Posterior cingulate gyrus (tissue), 11 donors: ENCODE measurements at regions not wholly inside any gene's neighbourhood (a gene's known extent, or its start where the extent isn't known, plus 50 kb on each side); places are given as distances from the start of the nearest gene placed in this dataset.
"Not testable (repeated sequence)": the region's sequence is repeated elsewhere in the genome, so short reads cannot be mapped to it uniquely, and the experiment has no call there.

Experiments used
- DNase-seq, 10 donors: peaks; one replicate each; pipeline versions ENCODE4 v3.0.0 to v3.0.0-alpha.2; 2020 to 2021; ENCODE audit warnings: mixed read lengths in 3 of 10
- intact Hi-C: fragments of 100-400 bp; cut with DNase I; formaldehyde crosslinking; loops from one replicate; pipeline ENCODE4 v1.15.1; 2023

DNA sequence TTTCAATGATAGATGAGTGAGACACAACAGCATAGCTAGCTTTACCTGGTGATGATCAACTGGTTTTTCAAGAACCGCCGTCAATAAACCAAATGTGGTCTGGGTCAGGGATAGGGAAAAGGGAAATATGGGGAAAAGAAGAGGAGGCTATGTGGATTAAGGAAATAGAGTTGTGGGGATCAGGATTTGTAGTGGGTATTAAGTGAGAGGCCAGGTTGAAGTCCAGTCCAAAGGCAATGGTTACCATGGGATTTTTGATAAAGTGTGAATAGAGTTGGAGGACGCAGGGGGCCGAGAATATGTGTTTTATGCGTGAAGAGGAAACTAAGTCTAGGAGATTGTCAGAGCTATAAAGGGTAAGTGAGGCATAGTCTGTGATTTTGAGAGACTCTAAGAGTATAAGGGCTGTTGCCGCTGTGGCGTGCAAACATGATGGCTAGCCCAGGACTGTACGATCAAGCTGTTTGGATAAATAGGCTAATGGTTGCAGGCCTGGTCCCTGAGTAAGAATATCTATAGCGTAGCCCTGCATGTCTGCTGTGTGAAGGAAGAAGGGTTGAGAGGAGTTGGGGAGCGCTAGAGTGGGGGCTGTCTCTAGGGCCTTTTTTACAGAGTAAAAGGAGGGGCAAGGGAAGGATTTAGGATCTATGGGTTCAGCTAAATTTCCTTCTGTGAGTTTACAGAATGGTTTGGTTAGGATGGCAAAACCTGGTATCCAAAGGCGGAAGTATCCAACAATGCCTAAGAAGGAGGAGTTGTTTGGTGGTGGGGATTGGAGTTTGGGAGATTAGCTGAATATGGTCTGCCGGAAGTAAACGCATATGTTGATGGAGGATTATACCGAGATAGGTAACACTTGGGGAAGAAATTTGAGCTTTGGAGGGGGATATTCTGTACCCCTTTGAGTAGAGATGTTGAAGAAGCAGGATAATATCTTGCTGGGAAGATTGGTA lies 749.7 kb upstream of the ADGRB3 start:
- DNase-seq = no peak
- intact Hi-C loops = no loop called here

DNA sequence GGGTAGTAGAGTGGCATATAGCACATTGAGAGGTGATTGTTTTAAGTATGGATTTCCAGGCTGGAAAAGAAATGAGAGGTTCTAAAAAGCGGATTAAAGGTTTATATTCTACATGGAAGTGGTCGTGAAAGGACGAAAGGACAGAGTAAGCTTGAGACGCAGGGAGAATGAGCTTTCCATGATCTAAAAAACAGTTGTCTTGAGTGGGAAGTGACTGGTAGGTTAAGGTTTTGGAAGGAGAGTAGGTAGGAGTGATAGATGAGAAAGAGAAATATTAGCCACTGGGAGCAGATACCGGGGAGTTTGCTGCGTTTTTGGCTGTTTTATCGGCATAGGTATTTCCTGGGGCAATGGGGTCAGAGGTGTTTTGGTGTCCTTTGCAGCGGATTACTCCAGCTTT lies 750.6 kb upstream of the ADGRB3 start:
- intact Hi-C loops = no loop called here
- no peak for DNase-seq

DNA sequence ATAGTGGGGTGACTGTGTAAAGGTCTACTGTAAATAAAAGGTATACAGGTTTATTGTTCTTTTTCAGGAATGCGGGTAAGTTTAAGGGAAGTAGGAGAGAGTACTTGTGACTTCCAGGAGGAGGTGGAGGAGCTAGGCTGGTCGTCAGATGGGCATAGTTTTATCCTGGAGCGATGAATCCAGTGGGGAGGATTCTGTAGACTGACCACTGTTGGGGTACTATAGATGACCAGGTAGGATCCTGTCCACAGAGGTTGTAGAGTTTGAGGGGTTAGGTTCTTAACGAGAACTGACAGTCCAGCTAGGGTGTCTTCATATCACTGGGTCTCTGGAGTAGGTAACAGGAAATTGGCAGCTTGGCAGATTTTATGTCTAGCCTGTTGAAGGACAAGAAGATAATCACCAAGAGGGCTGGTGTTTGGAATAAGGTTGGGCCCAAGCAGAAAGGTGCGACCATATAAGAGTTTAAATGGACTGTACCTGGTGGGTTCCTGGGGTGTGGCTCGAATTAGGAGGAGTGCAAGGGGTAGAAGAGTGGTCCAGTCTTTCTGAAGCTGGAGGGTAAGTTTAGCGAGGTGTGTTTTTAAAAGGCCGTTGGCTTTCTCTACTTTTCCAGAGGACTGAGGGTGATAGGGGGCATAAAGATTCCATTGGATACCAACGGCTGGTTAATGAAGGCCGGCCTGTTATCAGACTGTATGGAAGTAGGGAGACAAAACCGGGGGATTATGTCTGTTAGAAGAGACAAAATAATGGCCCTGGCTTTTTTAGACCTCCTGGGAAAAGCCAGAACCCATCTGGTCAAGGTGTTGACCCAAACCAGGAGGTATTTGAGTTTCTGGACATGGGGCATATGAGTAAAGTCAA lies 751.3 kb upstream of the ADGRB3 start:
- no peak for DNase-seq
- intact Hi-C loops = no loop called here

DNA sequence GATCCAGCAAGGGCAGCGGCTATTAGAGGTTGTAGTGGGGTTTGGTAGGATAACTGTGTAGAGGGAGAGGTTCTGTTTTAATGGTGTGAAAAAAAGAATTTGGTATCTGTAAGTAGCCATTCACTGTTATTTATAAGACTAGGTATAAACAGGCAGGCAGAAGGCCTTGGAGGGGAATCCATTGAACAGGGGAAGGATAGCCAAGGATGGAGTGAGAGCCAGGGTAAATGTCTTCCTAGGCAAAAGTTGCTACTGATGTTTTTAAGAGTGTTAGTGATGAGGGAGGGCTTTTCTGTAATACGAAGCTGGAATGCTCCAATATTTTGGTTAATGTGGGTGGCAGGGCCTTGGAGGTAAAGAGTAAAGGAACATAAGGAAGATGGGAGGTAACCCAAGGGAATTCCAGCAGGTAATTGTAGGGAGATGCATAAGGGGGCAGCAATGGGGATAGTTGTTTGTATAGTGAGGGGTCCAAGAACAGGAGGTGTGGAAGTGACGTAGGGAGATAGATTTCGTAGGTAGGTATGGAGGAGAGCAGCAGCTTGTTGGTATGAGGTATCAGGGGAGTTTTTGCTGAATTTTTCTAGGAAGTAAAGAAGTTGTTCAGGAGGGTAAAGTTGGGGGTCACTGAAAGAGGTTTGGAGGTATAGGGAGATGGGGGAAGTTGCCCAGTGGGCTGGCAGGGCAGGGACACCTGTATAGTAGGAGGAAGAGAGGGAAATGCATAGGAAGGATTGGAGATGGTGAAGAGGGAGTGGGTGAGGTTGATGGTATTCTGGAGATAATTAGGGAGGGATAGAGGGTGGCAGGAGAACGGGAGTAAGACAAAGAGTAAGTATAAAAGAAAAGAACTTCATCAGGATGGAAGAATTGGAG lies 752.4 kb upstream of the ADGRB3 start:
- intact Hi-C loops = no loop called here
- no peak for DNase-seq

DNA sequence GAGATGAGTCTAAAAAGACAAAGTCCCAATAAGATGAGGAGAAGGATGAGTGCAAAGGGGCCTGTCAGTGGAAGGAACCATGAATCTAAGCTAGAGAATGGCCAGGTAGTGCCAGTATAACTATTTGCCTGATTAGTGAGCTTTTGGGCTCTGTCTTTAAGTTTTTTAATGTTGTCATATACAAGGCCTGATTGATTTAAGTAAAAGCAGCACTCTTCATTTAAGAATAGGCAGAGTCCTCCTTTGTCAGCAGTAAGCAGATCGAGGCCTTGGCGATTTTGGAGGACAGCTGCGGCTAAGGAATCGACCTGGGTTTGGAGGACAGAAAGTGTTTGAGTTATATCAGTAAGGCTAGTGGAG lies 753.4 kb upstream of the ADGRB3 start:
- no peak for DNase-seq

DNA sequence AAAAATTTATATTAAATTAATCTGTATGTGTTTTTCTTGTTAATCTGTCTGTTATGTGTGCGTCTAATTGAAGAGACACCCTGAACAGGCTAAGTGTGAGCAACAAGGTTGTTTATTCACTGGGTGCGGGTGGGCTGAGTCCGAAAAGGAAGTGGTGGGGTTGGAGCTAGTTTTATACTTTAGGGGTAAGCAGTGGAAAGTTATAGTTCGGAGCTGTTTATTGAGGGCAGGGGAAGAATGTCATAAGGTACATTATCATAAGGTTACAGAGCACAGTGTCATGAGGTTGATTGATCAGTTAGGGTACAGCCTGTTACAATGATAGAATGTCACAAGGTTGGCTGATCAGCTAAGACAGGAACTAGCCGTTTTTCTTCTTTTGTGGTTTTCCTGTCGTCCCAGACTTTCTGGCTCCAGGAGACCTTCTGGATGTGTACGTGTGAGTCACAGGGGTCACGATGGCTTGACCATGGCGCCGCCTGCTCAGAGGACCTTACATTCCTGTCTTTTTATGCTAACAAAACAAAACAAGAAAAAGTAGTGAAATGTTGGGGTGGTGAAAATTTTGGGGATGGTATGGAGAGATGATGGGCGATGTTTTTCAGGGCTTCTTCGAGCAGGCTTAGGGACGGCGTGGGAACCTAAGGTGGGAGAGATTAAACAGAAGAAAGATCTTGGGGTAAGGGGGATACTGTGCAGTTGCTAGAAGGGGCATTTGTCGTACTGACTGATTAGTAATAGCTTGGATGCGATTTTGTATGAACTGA lies 754.0 kb upstream of the ADGRB3 start:
- DNase-seq = no peak
- intact Hi-C loops = no loop called here

More for the DNA sequence above, 753.4 kb upstream of the ADGRB3 start:
- intact Hi-C loops = no loop called here

DNA sequence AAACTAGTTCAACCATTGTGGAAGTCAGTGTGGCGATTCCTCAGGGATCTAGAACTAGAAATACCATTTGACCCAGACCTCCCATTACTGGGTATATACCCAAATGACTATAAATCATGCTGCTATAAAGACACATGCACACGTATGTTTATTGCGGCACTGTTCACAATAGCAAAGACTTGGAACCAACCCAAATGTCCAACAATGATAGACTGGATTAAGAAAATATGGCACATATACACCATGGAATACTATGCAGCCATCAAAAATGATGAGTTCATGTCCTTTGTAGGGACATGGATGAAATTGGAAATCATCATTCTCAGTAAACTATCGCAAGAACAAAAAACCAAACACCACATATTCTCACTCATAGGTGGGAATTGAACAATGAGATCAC lies 754.7 kb upstream of the ADGRB3 start:
- intact Hi-C loops, DNase-seq: not testable (repeated sequence)

DNA sequence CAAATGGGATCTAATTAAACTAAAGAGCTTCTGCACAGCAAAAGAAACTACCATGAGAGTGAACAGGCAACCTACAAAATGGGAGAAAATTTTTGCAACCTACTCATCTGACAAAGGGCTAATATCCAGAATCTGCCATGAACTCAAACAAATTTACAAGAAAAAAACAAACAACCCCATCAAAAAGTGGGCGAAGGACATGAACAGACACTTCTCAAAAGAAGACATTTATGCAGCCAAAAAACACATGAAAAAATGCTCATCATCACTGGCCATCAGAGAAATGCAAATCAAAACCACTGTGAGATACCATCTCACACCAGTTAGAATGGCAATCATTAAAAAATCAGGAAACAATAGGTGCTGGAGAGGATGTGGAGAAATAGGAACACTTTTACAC lies 755.2 kb upstream of the ADGRB3 start:
- intact Hi-C loops, DNase-seq: not testable (repeated sequence)

DNA sequence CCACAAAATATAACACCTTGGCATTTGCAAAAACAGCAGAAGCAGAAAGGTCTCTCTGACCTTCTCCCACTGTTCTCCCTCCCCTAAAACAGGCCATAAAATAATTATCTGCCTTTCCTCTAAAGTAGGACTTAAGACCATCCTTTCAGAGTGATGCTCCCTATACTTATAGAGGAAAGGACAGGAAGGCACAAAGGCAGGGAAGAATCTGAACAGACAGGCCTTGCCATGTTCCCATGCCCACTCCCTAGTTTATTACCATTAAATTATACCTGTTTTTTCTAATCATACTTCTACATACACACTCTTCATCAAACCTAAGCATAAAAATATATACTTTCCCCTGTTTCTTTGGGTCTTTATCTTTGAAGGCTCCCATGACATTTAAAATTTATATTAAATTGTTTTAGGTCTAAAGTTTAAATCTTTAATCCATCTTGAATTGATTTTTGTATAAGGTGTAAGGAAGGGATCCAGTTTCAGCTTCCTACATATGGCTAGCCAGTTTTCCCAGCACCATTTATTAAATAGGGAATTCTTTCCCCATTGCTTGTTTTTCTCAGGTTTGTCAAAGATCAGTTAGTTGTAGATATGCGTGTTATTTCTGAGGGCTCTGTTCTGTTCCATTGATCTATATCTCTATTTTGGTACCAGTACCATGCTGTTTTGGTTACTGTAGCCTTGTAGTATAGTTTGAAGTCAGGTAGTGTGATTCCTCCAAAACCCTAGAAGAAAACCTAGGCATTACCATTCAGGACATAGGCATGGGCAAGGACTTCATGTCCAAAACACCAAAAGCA lies 755.8 kb upstream of the ADGRB3 start:
- intact Hi-C loops, DNase-seq: not testable (repeated sequence)

DNA sequence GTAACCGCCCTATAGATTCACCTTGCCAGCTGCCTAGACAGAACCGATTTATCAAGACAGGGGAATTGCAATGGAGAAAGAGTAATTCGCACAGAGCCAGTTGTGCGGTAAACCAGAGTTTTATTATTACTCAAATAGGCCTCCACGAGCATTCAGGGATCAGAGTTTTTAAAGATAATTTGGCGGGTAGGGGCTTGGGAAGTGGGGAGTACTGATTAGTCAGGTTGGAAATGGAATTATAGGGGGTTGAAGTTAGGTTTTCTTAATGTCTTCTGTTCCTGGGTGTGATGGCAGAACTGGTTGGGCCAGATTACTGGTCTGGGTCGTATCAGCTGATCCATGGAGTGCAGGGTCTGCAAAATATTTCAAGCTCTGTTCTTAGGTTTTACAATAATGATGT lies 756.9 kb upstream of the ADGRB3 start:
- intact Hi-C loops, DNase-seq: not testable (repeated sequence)

DNA sequence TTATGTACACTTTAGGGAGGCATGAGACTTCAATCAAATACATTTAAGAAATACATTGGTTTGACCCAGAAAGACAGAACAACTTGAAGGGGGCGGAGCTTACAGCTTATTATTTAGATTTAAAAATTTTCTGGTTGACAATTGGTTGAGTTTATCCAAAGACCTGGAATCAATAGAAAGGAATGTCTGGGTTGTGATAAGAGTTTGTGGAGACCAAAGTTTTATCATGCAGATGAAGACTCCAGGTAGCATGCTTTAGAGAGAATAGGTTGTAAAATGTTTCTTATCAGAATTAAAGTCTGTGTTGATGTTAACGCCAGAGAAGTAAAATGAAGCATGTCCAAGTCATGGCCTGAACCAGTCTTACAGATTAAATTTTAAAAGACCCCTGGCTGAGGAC lies 757.8 kb upstream of the ADGRB3 start:
- intact Hi-C loops = no loop called here
- no peak for DNase-seq

DNA sequence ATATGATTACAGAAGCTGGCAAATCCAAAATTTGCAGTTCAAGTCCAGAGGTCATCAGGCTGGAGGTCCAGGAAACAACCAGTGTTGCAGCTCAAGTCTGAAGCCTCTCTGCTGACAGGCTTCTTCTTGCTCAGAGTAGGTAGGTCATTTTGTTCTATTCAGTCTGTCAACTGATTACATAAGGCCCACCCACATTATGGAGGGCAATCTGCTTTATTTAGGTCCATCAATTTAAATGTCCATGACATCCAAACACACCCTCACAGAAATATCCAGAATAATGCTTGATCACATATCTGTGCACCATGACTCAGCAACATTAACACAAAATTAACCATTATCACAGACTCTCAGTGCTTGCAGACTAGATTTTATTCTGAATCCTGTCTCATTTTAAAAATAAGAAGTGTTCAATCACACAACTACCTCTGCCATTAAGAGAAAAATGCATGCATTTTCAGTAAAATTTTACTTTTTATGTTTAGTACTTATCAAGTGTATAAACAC lies 759.2 kb upstream of the ADGRB3 start:
- DNase-seq = no peak
- intact Hi-C loops = no loop called here

DNA sequence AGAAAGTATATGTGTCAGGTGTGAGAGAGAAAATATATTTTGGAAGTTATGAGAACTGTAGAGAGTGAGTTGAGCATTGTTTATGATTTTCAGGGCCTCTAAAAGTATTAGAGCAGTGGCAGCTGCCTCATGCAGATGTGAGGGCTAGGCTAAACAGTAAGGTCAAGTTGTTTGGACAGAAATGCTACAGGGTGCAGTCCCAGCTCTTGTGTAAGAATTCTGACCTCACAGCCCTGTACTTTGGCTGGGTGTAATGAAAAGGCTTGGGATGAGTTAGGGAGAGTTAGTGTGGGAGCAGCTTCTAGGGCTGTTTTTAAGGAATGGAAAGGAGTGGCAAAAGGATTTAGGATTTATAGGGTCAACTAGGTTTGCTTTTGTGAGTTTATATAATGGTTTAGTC lies 764.8 kb upstream of the ADGRB3 start:
- no peak for DNase-seq
- intact Hi-C loops = no loop called here

DNA sequence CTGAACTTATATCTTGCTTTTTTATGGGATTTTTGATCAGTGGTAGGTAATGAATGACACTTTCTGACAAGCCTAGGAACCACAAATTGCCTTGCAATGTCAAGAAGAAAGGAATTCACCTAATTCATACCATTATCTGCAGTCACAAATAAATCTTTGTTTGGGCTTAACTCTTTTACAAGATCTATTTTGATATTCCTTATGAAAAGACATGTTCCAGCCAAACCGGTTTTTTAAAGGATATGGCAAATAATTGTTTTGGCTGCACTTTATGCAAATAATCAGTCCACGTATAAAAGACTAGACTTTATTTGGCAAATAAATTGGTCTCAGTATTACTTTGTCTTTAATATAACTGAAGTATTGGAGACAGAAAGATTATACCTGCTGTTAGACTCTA lies 771.7 kb upstream of the ADGRB3 start:
- no peak for DNase-seq
- intact Hi-C loops = no loop called here

DNA sequence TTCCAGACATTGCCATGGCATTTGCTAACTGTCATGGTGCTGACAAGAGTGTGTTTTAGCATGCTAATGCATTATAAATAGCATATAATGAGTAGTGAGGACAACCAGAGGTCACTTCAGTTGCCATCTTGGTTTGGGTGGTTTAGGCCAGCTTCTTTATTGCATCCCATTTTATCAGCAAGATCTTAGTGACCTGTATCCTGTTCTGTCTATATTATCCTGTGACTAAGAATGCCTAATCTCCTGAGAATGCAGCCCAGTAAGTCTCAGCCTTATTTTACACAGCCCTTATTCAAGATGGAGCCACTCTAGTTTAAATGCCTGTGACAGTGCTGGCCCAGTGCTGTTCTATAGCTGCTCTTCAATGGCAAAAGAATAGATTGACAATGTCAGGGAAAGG lies 781.0 kb upstream of the ADGRB3 start:
- intact Hi-C loops = no loop called here
- no peak for DNase-seq

DNA sequence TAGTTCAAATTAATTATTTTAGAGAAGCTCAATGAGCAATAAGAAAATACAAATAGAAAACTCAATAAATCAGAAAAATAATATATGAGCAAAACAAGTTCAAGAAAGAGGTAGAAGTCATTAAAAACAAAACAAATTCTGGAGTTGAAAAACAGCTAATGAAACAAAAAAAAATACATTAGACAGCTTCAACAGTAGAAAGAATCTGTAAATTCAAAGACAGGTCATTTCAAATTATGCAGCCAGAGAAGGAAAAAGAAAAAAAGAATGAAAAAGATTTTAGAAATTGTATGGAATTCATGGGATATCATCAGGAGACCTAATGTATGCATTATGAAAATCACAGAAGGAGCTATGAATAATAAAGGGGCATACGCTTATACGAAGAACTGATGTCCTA lies 795.3 kb upstream of the ADGRB3 start:
- DNase-seq = no peak
- intact Hi-C loops = no loop called here

DNA sequence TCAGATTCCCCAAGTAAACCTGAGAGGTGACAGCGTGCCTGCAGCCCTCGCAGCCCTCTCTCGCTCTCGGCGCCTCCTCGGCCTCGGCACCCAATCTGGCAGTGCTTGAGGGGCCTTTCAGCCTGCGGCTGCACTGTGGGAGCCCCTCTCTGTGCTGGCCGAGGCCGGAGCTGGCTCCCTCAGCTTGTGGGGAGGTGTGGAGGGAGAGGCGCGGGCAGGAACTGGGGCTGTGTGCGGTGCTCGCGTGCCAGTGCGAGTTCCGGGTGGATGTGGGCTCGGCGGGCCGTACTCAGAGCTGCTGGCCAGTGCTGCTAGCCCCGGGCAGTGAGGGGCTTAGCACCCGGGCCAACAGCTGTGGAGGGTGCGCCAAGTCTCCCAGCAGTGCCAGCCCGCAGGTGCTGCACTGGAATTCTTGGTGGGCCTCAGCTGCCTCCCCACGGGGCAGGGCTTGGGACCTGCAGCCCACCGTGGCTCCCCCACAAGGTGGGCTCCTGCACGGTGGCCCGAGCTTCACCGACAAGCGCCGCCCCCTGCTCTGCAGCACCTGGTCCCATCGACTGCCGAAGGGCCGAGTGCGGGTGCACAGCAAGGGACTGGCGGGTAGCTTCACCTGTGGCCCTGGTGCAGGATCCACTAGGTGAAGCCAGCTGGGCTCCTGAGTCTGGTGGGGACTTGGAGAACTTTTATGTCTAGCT lies 809.7 kb upstream of the ADGRB3 start:
- intact Hi-C loops = no loop called here
- peak in 3 of 10 donors; percentile 53 to 74 (median 61) for DNase-seq

DNA sequence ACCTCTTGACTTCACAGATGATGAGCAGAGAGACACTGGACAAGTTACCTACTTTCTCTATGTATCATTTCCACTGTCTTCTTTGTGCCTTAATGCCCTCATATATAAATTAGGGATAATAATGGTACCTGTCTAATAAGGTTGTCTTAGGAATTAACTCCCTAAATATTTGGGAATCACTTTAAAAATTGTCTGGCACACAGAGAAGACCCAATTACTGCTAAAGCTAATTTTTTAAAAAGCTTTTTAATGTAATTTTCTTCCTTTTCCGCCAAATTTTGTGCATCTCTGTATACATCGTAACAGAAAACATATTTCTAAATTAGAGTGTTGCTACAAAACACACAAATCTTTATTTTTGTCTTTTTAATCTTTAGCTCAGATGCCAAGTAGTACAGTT lies 816.8 kb upstream of the ADGRB3 start:
- intact Hi-C loops = no loop called here

More for the DNA sequence above, 816.8 kb upstream of the ADGRB3 start:
- no peak for DNase-seq
